HuH-7 (cell line): ENCODE measurements at regions not wholly inside any gene's neighbourhood (a gene's known extent, or its start where the extent isn't known, plus 50 kb on each side); places are given as distances from the start of the nearest gene placed in this dataset.
"Not testable (repeated sequence)": the region's sequence is repeated elsewhere in the genome, so short reads cannot be mapped to it uniquely, and the experiment has no call there.

Experiments
- DNase-seq: peaks from one replicate; pipeline ENCODE4 v3.0.0; 2011; ENCODE audit warnings: low spot score

DNA sequence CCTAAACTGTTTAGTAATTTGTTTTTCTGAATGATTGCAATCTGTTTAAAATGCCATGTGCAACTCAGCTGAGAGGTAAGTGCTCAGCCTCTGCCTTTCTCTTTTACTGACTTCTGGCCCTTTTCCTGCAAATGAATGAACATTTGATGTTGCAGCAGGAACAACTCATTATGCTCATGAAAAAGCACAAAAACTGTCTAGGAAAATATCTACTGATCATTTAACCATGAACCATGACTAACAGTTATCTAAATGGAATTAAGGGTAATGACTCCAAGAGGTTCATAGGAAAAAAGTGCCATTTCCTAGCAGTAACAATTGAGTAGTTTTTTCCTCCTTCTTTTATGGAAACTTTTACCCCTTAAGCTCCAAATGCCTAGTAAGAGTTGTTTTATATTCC, 70.6 kb upstream of the ANKH start:
- no peak for DNase-seq

DNA sequence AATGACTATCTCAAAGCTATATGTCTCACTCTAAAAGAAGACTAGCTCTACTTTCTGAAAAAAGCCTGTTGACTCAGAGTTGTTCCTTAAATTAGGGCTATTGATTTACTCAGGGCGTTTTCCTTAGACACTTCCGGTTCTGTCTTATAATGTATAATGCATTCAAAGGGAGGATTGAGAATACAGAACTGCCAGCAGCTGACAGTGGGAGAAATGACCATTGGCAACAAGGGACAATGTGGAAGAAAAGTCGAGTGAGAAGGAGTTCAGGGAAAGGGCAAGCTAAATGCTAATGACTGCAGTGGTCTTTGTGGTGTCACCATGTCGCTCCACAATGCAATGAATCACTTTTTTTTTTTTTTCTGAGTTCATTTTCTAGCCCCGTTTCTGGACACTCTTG, 65.7 kb upstream of the ANKH start:
- DNase-seq, result no peak

DNA sequence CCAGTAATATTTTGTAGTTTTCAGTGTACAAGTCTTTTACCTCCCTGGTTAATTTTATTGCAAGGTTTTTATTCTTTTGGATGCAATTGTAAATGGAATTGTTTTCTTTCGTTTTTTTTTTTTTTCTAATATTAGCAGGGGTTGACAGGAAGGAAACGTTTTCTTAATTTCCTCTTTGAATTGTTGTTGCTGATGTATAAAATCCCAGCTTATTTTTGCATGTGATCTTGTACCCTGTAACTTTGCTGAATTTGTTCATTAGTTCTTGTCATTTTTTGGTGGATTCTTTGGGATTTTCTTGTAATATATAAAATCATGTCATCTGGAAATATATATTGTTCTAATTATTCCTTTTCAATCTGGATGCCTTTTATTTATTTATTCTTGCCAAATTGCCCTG, 65.0 kb upstream of the ANKH start:
- DNase-seq, result no peak

DNA sequence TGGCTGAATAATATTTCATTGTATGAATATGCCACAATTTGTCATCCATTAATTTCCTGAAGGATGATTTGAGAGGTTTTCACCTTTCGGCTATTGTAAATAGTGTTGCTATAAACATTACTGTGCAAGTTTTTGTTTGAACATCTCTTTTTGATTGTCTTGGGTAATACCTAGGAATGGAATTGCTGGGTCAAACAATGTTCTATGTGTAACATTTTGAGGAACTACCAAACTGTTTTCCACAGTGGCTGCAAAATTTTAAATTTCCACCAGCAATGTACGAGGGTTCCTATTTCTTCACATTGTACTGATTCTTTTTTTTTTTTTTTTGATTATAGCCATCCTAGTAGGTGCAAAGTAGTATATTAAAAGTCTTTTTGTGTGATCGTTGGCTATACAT, 63.8 kb upstream of the ANKH start:
- no peak for DNase-seq

DNA sequence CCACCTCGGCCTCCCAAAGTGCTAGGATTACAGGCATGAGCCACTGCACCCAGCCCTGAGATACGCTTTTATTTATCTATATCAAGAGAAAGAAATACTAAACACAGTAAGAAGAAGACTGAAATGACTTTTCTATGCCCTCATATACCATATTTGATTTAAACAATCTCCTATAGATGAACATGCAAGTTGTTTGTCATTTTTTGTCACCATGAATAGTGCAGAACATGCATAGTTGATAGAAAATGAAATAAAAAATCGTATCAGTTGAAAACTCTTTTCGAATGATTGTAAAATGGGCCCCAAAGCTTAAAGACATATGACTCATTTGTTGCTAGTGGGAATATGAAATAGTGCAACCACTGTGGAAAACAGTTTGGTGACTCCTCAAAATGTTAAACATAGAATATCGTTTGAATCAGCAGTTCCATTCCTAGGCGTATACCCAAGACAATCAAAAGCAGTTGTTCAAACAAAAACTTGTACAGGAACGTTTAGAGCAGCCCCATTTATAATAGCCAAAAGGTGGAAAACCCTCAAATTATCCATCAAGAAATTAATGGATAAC, 61.4 kb upstream of the ANKH start:
- no peak for DNase-seq

DNA sequence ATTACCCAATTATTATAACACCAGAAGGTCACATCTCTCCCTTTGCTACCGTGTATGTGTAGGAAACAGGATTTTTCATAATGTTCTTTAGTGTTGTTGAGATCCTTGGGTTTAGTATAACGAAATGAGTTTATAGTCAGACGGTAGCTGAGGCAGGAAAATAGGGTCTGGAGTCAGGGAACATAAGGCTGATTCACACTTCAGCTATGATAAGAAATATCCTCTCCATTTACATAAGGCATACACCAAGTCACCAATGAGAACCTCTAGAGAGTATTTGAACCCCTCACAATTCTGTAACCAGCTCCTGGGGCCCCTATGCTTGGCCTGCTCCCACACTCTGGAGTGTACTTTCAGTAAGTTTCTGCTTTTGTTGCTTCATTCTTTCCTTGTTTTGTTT, 58.9 kb upstream of the ANKH start:
- no peak for DNase-seq

DNA sequence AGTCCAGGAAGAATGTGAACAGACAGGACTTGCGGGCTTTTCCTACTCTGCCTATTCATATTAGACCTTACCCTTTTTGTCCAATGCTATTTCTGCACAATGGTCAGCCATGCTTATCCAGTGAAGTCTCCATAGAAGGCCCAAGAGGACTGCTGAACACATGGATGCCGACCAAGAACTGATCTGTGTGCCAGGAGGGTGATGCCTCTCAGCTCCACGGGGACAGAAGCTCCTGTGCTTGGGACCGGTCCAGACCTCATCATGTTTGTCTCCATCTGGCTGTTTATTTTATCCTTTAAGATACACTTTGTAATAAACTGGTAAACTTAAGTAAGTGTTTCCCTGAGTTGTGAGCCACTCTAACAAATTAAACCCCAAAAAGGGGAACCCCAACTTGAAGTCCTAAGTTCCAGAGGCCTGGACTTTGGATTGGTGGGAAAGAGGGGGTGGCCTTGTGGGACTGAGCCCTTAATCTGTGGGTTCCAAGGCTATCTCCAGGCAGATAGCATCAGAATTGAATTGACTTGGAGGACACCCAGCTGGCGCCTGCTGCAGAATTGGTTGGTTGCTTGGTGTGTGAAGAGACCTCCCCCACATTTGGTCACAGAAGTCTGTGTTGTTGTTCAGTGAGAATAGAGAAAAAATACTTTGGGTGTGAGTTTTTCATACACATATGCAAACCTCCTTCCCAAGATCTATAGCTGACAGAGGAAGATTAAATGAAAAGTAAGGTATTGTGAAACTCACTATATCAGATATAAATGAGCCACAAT, 57.9 kb upstream of the ANKH start:
- no peak for DNase-seq

DNA sequence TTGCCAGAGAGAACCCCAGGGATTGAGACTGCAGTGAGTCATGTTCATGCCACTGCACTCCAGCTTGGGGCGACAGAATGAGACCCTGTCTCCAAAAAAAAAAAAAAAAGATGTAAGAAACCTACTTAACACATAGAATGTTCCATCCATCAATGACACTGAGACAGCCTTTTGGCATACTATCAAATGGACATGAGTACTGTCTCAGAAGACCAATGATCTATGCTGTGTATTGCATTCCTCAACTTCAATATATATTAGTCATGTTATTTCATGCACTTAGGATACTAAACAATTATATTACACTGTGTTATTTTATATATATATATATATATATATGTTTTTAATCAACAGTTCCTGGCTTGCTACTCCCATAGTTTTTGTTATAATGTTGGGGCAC, 57.1 kb upstream of the ANKH start:
- no peak for DNase-seq

DNA sequence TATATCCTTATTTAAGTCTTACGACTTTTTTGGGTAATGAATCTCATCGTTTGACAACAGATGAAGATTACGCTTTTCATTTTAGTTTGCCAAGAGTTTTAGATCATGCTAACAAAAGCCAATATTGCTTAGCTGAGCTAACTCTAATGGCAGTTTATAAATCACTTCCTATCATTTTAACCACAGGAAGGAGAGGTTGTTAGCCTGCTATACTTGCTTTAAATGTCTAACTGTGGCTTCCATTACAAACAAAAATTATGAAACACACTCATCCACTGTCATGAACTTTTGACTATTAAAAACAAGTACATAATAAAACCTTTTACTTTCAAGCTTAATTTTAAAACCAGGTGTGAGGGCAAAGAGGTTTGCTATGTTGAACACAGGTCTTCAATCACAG, 53.7 kb upstream of the ANKH start:
- DNase-seq, result no peak

DNA sequence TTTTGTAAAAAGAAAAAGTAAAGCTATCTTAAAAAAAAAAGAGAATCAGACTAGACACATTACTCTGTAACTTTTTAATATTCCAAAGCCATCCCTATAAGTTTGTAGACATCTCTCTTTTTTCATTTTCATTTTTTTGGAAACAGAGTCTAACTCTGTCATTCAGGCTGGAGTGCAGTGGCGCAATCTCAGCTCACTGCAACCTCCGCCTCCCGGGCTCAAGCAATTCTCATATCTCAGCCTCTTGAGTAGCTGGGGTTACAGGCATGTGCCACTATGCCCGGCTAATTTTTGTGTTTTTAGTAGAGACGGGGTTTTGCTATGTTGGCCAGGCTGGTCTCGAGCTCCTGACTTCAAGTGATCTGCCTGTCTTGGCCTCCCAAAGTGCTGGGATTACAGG, 51.4 kb upstream of the ANKH start:
- not testable (repeated sequence) for DNase-seq

DNA sequence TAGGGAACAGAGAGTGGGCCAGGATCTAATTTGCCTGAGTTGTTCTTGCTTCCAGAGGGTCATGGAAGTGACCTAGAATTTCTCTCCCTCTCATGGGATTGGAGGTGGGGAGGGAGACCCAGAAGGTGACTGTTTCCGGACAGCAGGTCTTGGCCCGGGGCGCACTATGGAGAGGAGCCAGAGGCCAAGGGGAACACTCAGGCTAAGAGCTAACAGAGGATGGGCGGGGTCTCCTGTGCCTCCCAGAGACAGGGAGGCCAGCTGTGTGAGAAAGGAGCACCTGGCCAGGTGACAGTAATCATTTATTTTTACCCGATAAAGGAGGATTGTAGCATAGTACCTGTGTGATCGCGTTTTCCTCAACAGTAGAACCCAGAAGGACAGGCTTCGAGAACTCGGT, 50.9 kb upstream of the ANKH start:
- DNase-seq, result no peak
